ENCODE measurements at regions not wholly inside any gene's neighbourhood (a gene's known extent, or its start where the extent isn't known, plus 50 kb on each side); places are given as distances from the start of the nearest gene placed in this dataset.

DNA sequence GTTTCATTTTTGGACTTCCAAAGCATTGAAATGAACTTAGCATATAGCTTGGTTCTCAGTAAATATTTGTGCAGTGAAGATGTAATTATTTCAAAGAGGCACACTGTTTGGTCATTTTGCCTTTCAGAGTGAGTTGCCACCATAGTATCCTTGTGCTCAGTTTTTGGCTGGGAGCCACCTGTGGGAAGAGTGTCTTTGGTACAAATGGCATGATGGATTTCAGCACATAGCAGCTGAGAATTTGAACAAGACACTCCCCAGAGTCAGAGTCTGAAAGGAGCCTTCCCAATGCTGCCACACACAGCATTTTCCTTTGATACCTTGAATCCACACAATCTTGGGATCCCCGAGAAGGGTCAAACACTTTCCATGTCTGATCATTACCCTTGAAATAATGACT lies 897.2 kb upstream of the ARPP21 start:
- FAIRE-seq (no peak), DNase-seq (ENCODE audit: low spot score) (no peak)

DNA sequence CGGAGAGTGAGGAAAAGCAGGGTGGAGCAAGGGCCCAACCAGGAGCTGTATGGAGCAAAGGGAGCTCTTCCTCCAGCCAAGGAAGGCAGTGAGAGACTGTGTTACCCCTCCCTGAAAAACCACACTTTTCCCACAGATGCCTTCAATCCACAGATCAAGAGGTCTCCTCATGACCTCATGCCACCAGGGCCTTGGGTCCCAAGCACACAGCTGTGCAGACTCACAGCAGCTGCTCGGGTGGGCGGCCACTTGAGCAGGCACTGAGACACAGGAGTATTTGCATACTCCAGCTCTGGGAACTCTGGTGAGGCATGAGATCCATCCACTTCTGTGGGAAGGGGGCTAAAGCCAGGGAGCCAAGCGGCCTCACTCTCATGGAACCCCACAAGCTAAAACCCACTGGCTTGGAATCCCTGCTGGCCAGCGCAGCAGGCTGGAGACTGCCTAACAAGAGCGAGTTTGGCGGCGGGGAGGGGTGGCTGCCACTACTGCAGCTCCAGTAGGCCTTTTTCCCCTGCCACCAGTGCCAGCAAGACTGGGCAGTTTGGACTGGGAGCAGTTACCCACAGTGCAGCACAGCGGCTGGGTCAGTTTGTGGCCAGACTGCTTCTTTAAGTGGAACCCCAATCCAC lies 880.6 kb upstream of the ARPP21 start:
- DNase-seq (ENCODE audit: low spot score) (no peak), FAIRE-seq (no peak)

DNA sequence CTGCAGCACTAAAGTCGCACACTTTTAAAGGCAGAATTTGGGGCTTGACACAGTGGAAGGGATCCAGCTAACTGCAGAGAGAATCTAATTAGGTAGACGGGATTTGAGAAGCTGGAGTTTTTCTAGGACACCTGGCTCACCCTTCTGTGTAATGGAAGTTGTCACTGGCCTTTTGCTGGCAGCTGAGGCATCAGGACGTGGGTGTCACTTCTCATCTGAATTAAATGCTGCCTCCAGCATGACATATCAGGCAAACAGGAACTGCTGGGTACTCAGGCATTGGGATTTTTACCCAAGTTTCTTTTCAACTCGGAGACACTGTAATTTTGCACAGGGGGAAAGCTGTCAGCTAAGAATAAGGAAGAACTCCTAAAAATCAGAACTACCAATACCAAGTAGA lies 861.9 kb upstream of the ARPP21 start:
- no peak for DNase-seq (ENCODE audit: low spot score)
- no peak for FAIRE-seq

DNA sequence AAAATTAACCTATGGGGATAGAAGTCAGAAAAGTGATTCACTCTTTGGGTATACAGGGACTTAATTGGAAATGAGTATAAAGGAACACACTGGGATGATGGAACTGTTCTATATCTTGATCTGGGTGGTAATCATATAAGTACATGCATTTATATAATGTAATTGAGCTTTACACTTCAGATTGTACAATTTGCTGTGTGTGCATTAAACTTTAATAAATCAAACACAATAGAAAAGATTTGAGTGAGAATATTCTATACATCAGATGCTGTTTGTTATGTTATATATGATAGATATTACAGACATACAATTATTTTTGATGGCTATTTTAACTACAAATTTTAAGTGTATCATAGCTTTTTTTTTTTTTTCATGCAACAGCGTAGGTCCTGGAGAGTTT lies 860.2 kb upstream of the ARPP21 start:
- FAIRE-seq = no peak

DNA sequence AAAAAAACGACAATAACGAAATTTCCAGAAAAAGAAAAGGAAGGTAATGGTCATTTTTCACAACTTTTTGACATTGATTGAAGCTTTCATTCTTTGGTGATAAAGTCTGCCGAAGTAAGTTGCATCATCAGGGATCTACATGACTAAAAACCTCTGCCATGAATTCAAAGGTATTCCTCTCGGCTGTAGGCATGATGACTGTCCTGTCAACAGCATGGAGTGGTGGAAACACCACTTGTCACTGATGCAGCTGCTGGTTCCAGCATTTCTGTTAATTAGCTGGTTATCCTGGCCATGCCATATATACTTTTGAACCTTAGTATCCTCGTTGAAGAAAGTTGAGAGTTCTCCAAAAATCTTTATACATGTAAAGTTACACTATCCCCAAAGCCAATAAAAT lies 859.0 kb upstream of the ARPP21 start:
- no peak for DNase-seq (ENCODE audit: low spot score)
- no peak for FAIRE-seq

More for the DNA sequence above, 860.2 kb upstream of the ARPP21 start:
- no peak for DNase-seq (ENCODE audit: low spot score)

DNA sequence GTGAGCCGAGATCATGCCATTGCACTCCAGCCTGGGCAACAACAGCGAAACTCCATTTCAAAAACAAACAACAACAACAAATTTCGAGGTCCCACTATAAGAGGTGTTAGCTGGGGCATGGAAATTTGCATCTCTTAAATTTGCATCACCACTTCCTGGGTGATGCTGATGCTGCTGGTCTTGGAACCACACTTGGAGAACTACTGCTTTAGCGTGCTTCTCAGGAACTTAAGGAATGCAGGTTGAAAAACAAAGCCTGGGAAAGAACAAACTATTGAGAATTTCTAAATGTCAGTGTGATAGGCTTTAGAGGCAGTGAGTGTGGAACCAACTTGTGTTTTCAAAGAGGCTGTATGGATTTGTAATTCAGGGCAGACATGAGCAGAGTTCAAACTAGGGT lies 858.4 kb upstream of the ARPP21 start:
- FAIRE-seq = no peak
- no peak for DNase-seq (ENCODE audit: low spot score)

DNA sequence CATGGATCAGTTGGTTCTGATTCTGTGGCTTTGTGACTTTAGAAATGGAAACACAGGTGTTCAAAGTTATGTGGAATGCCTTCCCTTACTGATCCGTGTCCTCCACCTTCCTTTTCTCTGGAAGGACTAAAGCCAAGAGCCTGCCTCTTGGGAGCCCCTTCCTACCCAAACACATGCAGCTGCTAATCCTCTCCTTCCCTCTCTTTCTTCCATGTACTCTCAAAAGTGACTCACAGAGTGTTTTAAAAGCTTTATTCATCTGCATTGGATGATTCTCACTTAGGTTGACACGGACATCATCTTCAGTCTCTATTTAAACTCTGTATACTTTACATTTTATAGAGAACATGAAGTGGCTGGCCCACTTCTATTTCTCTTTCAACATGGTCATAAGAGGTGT lies 856.5 kb upstream of the ARPP21 start:
- FAIRE-seq = no peak
- no peak for DNase-seq (ENCODE audit: low spot score)

DNA sequence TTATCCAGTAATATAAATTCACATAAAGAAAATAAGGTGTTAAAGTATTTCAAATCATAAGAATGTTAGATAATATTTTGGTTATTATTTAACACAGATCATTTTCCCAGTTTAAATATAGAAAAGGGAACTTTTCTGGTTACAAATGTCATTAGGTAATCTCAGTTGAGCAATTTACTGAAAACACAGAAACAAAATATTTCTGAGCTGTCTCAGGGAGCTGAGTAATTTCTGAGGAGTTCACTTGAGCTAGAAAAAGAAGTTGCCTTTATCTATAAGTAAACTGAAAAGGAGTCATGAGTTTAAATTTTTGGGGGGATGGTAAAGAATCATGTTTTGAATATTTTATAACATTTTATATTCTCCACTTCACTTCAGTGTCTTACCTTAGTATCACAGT lies 855.4 kb upstream of the ARPP21 start:
- DNase-seq (ENCODE audit: low spot score) = no peak
- FAIRE-seq = no peak

DNA sequence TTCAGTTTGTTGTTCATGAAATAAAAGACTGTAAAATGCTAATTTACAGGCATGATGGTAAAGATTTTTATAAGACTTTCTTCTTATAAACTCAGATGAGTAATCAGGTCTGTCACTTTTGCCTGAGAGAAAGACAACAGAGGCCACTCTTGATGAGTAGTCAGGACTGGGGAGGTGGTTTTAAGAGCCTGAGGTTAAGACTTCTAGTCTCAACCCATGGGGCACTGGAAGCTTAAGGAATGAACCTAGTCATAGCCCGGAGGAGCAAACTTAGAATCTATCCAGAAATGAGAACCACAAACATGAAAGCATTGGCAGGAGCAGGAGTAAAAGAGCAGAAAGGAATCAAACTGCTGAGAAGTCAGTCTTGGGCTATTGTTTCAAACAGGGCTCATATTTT lies 846.3 kb upstream of the ARPP21 start:
- no peak for DNase-seq (ENCODE audit: low spot score)
- no peak for FAIRE-seq

DNA sequence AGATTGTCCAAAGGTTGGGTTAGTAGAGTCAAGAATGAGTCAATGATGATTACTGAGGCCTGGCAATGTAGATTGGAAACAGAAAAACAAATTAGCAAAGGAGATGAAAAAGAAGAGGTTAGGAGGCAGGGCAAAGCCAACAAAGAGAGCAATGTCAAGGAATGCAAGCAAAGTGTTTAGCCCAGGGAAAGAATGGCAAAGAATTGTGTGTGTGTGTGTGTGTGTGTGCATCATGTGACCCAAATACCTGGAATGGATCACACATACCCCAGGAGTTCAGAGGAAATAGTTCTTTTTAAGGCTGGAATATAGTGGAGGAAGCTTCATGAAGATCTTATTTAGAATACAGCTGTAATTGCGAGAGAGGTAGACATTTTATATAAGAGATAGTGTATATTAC lies 831.7 kb upstream of the ARPP21 start:
- DNase-seq (ENCODE audit: low spot score) (no peak), FAIRE-seq (no peak)

DNA sequence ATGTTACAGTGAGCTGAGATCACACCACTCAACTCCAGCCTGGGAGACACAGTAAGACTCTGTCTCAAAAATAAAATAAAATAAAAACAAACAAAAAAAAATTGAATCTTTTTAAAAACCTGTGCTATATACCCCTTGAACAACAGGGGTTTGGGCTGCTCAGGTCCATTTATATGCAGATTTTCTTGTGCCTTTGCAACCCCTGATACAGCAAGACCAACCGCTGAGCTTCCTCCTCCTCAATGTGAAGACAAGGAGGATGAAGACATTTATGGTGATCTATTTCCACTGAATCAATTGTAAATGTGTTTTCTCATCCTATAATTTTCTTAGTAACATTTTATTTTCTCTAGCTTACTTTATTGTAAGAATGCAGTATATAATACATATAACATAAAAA lies 831.0 kb upstream of the ARPP21 start:
- FAIRE-seq (no peak), DNase-seq (ENCODE audit: low spot score) (no peak)

DNA sequence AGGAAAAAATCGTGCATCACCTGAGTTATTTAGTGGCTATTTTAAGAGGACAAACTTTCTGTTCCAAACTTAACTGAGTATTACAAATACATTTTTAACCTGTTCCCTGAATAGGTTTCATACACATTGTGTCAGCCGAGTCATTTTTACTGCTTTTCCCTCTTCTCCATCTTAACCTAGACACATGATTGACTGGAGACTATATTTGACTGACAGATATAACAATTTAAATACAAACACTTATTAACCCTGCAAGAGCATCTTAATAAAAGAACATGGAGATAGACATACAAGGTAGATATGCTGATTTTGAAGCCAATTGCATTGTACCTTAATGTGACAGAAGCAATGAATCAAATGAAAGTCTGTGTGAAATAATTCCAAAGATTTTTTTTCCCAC lies 810.5 kb upstream of the ARPP21 start:
- FAIRE-seq (no peak), DNase-seq (ENCODE audit: low spot score) (no peak)

DNA sequence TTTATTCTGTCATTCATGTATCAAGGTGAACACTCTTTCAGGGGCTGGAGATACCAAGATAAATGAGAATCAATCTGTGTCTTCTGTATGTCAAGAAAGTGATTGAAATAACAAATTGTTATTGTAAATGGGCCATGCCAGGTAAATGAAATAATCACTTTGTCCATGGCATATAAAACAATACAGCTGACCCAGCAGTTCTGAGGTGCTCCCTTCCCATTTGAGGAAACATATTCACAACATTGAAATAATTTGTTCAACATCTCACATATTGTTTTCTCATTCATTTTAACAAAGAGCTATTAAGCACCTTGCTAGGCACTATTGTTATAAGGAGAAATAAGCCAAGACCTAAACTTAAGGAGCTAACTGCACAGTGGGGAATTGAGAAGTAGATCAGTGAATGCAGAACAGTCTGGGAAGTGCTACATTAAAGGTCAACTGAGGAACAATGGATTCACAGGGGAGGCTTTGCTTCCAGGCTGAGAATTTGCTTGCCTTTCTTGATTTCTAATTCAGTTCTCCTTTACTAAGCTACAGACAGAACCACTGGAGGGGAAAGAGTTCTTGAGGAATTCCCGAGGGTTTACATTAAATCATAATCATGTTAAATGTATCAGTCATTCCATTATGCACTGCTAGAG lies 806.3 kb upstream of the ARPP21 start:
- FAIRE-seq (no peak), DNase-seq (ENCODE audit: low spot score) (no peak)

DNA sequence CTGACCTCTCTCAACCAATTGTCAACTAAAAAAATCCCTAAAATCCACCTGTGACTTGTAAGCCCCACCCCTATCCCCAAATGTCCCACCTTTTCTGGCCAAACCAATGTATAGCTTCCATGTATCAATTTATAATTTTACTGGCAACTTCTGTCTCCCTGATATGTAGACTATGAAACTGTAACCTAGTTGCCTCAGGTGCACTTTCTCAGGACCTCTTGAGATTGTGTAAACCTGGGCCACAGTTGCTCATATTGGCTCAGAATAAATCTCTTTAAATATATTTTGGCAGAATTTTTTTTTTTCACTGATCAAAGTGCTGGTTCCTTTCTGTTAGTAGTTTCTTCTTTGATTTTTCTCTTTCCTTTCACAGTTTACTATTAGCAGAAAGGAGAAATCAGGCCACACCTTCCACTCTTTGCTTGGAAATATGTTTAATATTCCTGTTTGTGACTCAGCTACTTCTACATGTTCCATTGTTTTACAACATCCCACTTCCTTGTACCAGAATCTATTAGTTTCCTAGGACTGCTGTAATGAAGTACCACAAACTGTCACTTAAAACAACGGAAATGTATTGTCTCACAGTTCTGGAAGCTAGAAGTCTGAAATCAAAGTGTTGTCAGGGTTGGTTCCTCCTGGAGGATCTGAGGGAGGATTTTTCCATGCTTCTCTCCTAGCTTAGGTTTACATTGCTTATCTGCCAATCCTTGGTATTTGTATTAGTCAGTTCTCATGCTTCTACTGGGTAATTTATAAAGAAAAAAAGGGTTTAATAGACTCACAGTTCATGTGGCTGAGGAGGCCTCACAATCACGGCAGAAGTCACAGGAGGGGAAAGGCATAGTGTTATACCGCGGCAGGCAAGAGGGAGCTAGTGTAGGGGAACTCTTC lies 801.2 kb upstream of the ARPP21 start:
- FAIRE-seq (no peak), DNase-seq (ENCODE audit: low spot score) (no peak)

DNA sequence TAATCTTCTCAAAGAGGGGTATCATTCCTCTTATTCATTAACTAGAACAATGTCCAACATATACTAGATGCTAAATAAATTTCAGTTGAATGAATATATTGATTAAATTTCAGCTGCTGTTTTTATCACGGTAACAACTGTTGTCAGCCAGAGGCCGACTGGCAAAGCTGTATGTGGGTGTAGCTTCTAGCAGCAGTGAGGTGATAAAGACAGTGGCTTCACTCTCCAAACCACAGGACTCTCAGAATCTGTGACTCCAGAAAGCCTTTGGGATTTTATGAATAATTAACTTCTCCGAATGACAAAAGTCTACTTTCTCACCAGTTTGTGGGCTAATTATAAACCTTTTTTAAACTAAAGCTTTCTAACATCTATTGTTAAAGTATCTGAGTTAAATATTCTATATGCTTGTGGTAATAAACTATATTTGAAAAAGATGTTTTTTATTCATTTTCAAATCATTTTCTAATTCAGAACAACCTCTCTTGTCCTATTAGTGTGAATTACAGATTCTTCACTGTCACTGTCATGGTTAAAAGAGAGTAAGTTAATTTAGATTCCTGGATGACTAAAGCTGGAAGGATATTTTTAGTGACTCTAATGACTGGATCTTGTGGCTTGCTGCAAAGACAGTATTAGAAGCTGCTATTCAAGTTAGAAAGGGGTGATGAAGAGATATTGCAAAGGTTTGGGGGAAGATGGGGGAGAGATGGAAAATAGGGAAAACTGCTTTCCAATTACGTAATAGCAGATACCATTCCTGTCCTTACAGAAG lies 796.4 kb upstream of the ARPP21 start:
- no peak for DNase-seq (ENCODE audit: low spot score)
- no peak for FAIRE-seq

DNA sequence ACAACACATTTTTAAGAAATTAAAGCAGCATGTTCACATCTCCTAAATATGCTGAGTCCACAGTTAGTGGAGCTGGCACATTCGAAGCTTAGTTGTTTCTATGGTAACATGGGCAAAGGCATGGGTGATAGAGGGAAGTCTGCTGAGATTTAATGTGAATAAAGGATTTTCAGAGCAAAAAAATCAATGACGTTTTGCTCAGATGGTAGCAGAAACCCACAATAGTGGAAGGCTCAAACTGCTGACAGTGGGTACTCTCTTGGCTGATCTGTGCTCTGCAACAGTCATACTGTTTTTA lies 795.1 kb upstream of the ARPP21 start:
- DNase-seq (ENCODE audit: low spot score) (no peak), FAIRE-seq (no peak)

DNA sequence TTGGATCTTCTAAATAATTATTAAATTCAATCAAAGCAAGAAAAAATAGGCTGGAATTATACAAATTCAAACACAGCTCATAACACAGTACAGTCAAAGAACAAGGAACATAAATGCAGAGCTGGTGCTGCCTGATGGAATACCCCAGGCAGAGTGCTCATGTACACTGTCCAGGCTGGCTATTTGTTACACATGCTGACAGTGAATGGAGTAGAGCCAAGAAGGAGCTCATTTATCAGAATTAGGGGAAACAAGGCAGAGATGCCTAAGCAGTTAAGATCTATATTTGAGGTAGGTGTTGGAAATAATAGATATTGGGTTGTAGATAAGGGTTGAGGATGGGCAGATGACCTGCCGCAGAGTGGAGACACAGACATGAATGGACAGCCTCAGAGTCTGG lies 788.2 kb upstream of the ARPP21 start:
- DNase-seq (ENCODE audit: low spot score) = no peak

DNA sequence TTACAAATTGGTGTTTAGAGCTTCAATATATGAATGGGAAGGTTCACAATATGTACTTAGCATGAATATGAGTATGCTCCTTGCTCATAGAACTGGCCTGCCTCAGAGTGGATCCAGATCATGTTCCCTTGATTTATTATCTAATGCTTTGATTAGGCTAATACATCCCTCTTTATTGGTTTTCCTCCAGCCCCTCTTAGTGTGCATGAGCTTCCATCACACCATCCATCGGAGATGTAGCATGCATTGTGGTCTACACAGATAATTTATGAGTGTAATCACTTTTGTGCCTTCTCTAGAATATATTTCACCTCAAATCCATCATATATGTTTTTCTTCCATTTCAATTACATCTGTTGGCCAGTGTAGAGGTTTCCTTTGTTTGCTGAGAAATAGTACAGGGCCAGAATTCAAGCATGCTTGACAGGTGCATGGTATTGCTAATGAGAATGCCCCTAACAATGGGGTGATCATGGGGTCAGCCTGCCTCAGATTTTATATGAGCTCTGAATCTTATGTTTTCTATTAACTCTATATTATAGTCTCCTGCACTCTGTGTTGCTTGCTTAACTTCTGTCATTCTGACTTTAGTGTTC lies 786.4 kb upstream of the ARPP21 start:
- no peak for FAIRE-seq

More for the DNA sequence above, 788.2 kb upstream of the ARPP21 start:
- FAIRE-seq = no peak

DNA sequence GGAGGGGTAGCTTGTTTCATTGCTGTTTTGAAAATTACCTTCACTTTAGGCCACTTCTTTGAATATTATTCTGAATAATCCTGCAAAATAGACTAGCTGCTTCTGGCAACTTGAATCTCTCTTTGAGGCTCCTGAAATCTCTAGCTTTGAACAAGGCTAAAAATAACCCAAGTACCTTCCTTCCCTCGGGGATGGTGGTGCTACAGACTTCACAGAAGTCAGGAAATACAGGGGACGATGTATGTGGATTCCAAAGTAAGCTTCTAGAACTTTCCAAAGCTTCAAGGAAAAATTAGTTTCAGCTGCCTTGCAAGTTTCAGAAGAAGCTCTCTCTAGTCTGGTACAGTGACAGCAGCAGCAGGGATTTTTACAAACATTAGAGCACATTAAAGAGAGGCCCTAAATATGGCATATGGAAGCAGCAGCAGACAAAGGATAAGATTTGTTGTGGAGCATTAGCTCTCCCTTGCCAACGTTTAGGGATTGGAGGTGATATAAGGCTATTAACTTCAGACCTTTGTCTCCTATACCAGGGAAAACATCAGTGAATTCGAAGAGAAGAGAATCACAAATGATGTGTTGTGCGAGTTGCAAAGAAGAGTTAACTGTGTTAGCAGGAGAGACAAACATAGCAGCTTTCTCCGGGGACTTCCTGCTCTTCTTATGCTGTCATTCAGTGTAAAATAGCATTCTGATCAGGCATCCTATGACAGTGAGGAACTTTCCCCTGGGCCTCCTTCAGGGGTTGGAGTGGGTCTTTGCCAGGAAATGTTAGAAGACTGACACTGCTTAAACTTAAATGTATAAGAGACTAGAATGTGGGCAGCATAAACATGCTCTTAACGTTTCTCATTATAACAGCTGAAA lies 783.0 kb upstream of the ARPP21 start:
- DNase-seq (ENCODE audit: low spot score) (no peak), FAIRE-seq (no peak)

More for the DNA sequence above, 786.4 kb upstream of the ARPP21 start:
- no peak for DNase-seq (ENCODE audit: low spot score)

DNA sequence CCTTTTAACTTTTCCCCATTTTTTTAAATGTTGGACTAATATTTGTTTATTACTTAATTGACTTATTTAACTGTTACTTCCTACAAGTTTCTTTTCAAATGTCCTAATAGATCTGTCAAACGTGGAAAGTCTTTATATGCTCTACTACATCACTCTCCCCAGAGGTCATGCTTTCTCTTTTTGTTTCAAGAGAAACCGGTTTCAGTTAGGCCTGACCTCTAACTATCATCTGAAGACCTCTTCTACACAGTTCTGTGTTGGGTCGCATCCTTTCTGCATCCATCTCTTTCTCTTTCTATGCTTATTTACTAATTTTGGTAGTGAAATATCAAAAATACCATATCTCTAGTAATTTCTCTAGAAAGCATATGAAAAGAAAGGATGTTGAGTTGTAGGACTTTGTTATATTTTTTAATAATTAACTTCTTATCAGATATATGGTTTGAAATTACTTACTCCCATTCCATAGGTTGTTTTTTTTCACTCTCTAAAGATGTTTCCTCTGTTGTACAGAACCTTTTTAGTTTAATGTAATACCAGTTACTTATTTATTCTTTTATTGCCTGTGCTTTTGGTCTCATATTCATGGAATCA lies 781.2 kb upstream of the ARPP21 start:
- DNase-seq (ENCODE audit: low spot score) = no peak
- no peak for FAIRE-seq

Measured in urothelium cell line (cell line).